ACC112 (cell line): ENCODE measurements at regions not wholly inside any gene's neighbourhood (a gene's known extent, or its start where the extent isn't known, plus 50 kb on each side); places are given as distances from the start of the nearest gene placed in this dataset.

Source experiments
- H2AFZ ChIP-seq: fragments of 200-600 bp; sonication (generic); one replicate; pipeline ENCODE4 v1.6.0; 2017; ENCODE audit warnings: antibody characterized with exemption, low read length; ENCODE audit not compliant: unreplicated experiment
- H3K27ac ChIP-seq: fragments of 200-600 bp; sonication (generic); 2 replicates; pipeline ENCODE4 v1.5.1; 2014; ENCODE audit warnings: low read depth, mild to moderate bottlenecking, antibody characterized with exemption, low read length, moderate library complexity
- H3K27me3 ChIP-seq: fragments of 200-600 bp; sonication (generic); 2 replicates; pipeline ENCODE4 v1.6.1; 2014; ENCODE audit warnings: mild to moderate bottlenecking, antibody characterized with exemption, low read length, moderate library complexity, mixed read lengths; ENCODE audit not compliant: insufficient read depth
- H3K36me3 ChIP-seq: fragments of 200-600 bp; sonication (generic); 2 replicates; pipeline ENCODE4 v1.6.1; 2016; ENCODE audit warnings: mild to moderate bottlenecking, antibody characterized with exemption, low read length, moderate library complexity, mixed read lengths; ENCODE audit not compliant: insufficient read depth
- H3K4me1 ChIP-seq: fragments of 200-600 bp; sonication (generic); one replicate; pipeline ENCODE4 v1.6.1; 2016; ENCODE audit warnings: low read length, mixed read lengths; ENCODE audit not compliant: insufficient read depth, unreplicated experiment, control insufficient read depth
- H3K4me3 ChIP-seq: fragments of 200-600 bp; sonication (generic); 2 replicates; pipeline ENCODE4 v1.5.1; 2014; ENCODE audit warnings: mild to moderate bottlenecking, low read depth, low read length
- H3K79me2 ChIP-seq: fragments of 200-600 bp; sonication (generic); one replicate; pipeline ENCODE4 v1.6.0; 2016; ENCODE audit warnings: low read length; ENCODE audit not compliant: control insufficient read depth, unreplicated experiment, insufficient read depth

DNA sequence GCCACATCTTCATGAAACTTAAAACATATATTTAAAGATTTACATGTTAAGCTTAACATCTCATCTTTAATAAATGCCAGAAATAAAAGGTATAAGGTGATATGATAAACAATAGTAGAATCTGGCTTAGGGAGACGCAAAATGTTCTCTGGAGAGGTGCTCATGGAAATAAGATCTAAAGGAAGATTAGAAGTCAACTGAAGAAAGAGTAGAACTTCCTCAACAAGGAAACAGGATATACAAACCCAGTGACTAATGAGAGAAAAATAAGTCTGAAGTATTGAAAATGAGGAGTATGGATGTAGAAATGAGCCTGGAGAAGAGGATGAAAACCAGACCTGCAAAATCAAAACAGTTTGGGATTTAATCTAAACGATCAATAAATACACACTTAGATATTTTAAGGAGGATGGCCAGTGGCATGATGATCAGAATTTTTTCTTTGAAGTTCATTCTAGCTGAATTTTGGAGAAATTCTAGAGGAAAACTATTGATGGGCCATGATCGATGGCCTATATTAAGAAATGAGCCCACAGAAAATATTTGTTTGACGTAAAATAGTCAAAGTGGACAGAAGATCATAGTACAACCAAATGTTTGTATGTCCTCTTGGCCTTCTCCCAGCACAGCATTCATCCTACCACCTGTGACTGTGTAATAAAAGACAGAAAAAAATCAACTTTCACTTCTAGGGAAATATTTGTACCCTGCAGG is 387.9 kb upstream of the PTBP2 start:
- Histone ChIP-seq H3K4me3 (no peak overlapping the region), H3K79me2 (no peaks in the 10 kb centered on the region), H3K27me3 (no peaks in the 10 kb centered on the region), H3K4me1 (peaks cover 6% of the 10 kb centered on the region), H3K36me3 (no peaks in the 10 kb centered on the region), H3K27ac (no peak overlapping the region), H2AFZ (no peak overlapping the region)

DNA sequence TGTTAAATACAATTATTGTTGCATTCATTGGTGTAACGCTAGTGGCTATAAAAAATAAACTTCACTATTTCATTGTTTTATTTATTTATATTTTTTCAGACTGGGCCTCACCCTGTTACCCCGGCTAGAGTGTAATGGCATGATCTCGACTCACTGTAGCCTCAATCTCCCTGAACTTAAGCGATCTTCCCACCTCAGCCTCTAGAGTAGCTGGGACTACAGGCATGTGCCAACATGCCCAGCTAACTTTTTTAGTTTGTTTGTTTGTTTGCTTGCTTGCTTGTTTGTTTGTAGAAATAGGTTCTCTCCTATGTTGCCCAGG is 387.4 kb upstream of the PTBP2 start:
- H3K36me3 ChIP-seq, result no peaks in the 10 kb centered on the region
- no peak overlapping the region for H3K4me3 ChIP-seq
- no peaks in the 10 kb centered on the region for H3K27me3 ChIP-seq
- no peaks in the 10 kb centered on the region for H3K79me2 ChIP-seq
- H2AFZ ChIP-seq, result no peak overlapping the region
- no peak overlapping the region for H3K27ac ChIP-seq
- H3K4me1 ChIP-seq, result peaks cover under 1% of the 10 kb centered on the region

DNA sequence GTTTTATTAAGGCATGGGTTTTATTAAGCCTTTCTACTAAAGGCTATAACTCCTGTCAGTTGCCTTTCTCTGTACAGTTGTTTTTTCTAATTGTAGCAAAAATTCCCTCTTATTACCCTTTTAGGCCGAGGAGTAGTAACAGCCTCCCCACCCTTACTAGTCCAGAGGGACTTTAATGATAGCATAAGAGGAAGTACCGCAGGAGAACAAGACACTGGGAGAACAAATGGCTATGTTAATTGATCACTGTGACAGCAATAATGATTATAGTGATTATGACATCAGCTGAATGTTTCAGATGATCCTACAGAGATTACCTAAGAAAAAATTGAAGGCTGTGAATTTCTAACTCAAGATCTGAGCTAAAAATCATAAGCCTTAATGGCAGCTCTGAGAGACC is 383.0 kb upstream of the PTBP2 start:
- H3K27ac ChIP-seq, result no peak overlapping the region
- H3K36me3 ChIP-seq, result no peaks in the 10 kb centered on the region
- no peaks in the 10 kb centered on the region for H3K4me1 ChIP-seq
- no peak overlapping the region for H2AFZ ChIP-seq
- H3K27me3 ChIP-seq, result no peaks in the 10 kb centered on the region
- H3K4me3 ChIP-seq, result no peak overlapping the region
- H3K79me2 ChIP-seq, result no peaks in the 10 kb centered on the region

DNA sequence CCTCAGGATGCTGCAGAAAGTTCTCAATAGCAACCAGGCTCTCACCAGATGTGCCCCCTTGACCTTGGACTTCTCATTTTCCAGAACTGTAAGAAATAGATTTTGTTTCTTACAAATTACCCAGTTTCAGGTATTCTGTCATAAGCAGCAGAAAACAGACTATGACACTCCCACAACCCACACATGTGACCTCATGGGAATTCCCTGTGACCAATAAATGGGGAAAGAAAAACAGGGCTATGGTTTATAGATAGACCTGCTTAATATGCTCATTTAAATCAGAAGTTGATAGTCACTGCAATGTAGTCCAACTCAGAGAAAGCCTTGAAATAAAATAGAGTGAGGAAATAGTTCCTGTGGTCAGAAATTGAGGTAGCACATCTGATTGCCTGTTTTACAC is 380.9 kb upstream of the PTBP2 start:
- no peak overlapping the region for H3K27ac ChIP-seq
- H3K36me3 ChIP-seq, result no peaks in the 10 kb centered on the region
- no peak overlapping the region for H2AFZ ChIP-seq
- no peaks in the 10 kb centered on the region for H3K4me1 ChIP-seq
- no peaks in the 10 kb centered on the region for H3K27me3 ChIP-seq
- H3K4me3 ChIP-seq, result no peak overlapping the region
- H3K79me2 ChIP-seq, result no peaks in the 10 kb centered on the region

DNA sequence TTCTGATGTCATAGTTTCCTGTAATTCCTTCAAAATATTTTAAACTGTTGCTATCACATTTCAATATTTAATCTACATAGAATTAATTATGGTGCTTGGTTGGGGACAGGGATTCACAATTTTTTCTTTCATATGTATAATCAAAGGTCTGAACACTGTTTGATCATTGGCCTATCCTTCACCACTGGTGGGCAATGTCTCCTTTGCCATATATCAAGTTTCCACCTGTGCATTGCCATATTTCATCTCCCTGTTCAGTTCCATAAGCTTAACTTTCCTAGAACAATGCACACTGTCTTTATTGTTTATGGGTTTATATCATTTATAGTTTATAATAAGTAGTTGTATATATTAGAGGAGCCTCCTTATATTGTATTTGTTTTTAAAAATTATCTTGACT is 374.9 kb upstream of the PTBP2 start:
- H3K27me3 ChIP-seq, result no peaks in the 10 kb centered on the region
- no peak overlapping the region for H3K4me3 ChIP-seq
- H3K4me1 ChIP-seq, result no peaks in the 10 kb centered on the region
- no peaks in the 10 kb centered on the region for H3K36me3 ChIP-seq
- no peak overlapping the region for H2AFZ ChIP-seq
- no peaks in the 10 kb centered on the region for H3K79me2 ChIP-seq
- H3K27ac ChIP-seq, result no peak overlapping the region

DNA sequence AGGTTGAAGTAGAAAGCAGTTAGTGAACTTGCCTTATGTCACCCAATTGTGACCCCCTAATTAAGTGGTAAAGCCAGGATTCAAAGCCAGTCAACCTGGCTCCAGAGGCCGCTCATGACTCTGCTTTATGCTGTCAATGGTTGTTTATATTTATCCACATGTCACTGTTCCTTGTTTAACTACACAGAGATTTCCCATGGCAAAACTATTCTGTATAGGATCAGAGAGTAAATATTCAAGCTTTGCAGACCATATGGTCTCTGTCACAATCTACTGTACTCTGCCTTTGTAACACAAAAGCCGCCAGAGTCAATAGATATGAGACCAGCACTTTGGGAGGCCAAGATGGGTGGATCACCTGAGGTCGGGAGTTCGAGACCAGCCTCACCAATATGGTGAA is 371.7 kb upstream of the PTBP2 start:
- no peaks in the 10 kb centered on the region for H3K27me3 ChIP-seq
- no peak overlapping the region for H2AFZ ChIP-seq
- H3K27ac ChIP-seq, result no peak overlapping the region
- no peaks in the 10 kb centered on the region for H3K36me3 ChIP-seq
- no peak overlapping the region for H3K4me3 ChIP-seq
- no peaks in the 10 kb centered on the region for H3K79me2 ChIP-seq
- H3K4me1 ChIP-seq, result no peaks in the 10 kb centered on the region

DNA sequence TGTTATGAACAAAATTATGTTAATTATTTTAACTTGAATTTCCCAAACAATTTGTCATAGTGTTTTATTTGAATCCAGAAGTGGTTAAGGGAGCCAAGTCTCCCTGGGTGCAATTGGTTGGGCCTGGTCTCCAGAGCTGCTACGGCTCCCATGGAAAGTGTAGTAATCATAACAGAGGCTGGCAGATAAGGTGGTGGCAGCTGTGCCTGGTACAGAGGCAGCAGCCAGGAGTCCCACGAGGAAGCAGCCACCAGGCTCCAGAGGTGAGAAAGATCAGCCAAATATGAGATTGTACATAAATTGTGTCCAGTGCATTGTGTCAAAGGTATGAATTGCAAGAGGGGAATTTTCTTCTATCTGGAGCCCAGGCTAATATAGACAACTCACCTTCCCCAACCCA is 368.9 kb upstream of the PTBP2 start:
- Histone ChIP-seq H3K36me3 (no peaks in the 10 kb centered on the region), H2AFZ (no peak overlapping the region), H3K4me3 (no peak overlapping the region), H3K79me2 (no peaks in the 10 kb centered on the region), H3K27me3 (no peaks in the 10 kb centered on the region), H3K27ac (no peak overlapping the region), H3K4me1 (peaks cover 9% of the 10 kb centered on the region)

DNA sequence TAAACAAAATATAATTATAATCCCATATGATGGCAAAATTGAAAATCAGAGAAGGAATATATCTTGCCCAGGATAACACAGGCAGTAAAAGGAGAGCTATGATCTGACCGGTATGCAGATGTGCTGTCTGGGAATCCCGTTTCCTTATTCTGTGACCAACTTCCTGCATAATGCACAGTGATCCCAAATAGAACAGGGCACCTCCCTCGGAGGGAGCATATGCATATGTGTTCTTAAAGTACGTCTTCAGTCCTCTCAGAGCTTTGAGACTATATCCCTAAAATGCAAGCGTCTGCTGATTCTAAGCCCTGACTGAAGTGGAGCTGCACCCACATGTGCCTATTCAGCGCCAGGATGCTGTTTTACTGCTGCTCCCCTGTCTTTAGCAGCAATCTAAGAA is 366.1 kb upstream of the PTBP2 start:
- Histone ChIP-seq H3K36me3 (no peaks in the 10 kb centered on the region), H3K4me3 (no peak overlapping the region), H3K4me1 (peaks cover 20% of the 10 kb centered on the region), H3K27me3 (no peaks in the 10 kb centered on the region), H2AFZ (no peak overlapping the region), H3K79me2 (no peaks in the 10 kb centered on the region), H3K27ac (no peak overlapping the region)

DNA sequence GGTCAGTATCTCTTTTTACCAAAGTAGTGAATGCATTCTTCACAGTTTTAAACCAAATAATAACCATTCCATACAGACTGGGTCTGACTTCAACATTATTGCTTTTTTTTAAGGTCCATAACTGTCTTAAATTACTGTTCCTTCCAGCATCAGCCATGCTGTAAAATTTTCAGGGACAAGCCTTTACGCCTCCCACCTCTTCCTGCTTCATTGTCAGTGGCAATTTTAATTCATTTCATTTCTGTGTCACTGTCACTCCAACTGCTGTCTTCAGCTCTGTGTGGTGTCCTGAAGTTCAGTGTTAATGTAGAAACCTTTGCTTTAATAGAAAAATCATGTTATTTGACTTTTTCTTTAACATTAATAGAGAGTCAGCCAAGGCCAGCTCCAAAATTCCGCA is 365.6 kb upstream of the PTBP2 start:
- Histone ChIP-seq H3K4me1 (peaks cover 24% of the 10 kb centered on the region), H3K27me3 (no peaks in the 10 kb centered on the region), H2AFZ (no peak overlapping the region), H3K79me2 (no peaks in the 10 kb centered on the region), H3K27ac (no peak overlapping the region), H3K36me3 (no peaks in the 10 kb centered on the region), H3K4me3 (no peak overlapping the region)

DNA sequence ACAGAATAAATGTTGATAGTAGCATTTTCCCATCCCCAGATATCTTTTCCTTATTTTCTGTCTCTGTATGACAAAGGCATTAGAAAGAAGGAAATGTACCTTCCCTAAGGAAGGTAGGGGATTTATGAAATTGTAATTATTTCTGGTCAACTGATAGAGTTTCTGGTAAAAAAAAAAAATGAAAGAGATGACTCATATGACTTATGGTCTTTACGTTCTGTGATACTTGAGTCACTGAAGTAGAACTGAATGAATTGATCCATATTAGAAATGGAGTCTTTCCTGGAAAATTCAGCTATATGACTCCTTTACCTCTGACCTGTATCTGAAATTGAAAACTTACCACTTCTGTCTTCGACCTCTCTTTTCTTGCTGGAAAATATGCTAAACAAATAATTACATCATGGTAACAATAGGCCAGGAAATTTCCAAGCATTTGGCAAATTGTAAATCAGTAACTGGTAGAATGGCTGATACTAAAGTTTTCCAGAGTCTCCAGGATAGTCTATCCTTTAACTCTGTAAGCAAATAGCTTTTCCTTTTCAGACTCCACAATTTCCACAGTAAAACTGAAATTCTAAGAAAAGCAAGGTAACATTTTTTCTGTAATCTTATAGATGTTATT is 364.3 kb upstream of the PTBP2 start:
- Histone ChIP-seq H3K27me3 (no peaks in the 10 kb centered on the region), H3K79me2 (no peaks in the 10 kb centered on the region), H2AFZ (no peak overlapping the region), H3K4me1 (peaks cover 35% of the 10 kb centered on the region), H3K4me3 (no peak overlapping the region), H3K27ac (no peak overlapping the region), H3K36me3 (no peaks in the 10 kb centered on the region)

DNA sequence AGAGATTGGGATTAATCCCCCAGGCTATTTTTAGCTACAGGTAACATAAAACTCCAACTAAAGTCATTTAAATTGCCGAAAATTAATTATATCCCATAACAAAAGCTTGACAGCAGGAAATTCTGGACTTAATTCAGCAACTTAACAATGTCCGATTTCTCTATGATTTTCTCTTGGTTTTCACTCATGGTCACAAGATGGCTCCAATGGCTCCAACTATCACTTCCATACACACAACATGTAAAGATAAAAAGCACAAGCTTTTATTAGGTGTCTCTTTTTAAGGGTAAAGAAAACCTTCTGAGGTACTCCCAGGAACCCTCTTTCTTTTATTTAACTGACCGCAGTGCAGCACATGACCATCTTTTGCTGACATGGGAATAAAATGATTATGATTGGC is 363.5 kb upstream of the PTBP2 start:
- Histone ChIP-seq H2AFZ (no peak overlapping the region), H3K36me3 (no peaks in the 10 kb centered on the region), H3K4me1 (peaks cover 41% of the 10 kb centered on the region), H3K27me3 (no peaks in the 10 kb centered on the region), H3K79me2 (no peaks in the 10 kb centered on the region), H3K27ac (no peak overlapping the region), H3K4me3 (no peak overlapping the region)
